GM19043 (cell line): ENCODE measurements at regions not wholly inside any gene's neighbourhood (a gene's known extent, or its start where the extent isn't known, plus 50 kb on each side); places are given as distances from the start of the nearest gene placed in this dataset.
"Not testable (repeated sequence)": the region's sequence is repeated elsewhere in the genome, so short reads cannot be mapped to it uniquely, and the experiment has no call there.

ENCODE experiments used
- ATAC-seq: cut with Tn5 transposase; IDR thresholded peaks from one replicate; pipeline ENCODE4 v1.9.1; 2021; ENCODE audit warnings: low read depth; ENCODE audit not compliant: unreplicated experiment

GRCh38 chr22:22345781-22346180 lies 101.2 kb downstream of the VPREB1 start:
- no peak for ATAC-seq

GRCh38 chr22:22346401-22347107 lies 102.0 kb downstream of the VPREB1 start:
- no peak for ATAC-seq

- no peak for ATAC-seq
These were observed 103.7 kb downstream of the VPREB1 start for GRCh38 chr22:22348127-22348814.

- no peak for ATAC-seq
These were observed 104.3 kb downstream of the VPREB1 start for GRCh38 chr22:22348815-22349454.

GRCh38 chr22:22349455-22349836 lies 104.9 kb downstream of the VPREB1 start:
- no peak for ATAC-seq

GRCh38 chr22:22351366-22351765 lies 106.8 kb downstream of the VPREB1 start:
- ATAC-seq: no peak

GRCh38 chr22:22352371-22352999 lies 107.9 kb downstream of the VPREB1 start:
- no peak for ATAC-seq

GRCh38 chr22:22355096-22355834 lies 110.7 kb downstream of the VPREB1 start:
- no peak for ATAC-seq

GRCh38 chr22:22357024-22357883 lies 112.7 kb downstream of the VPREB1 start:
- peak; percentile 59 for ATAC-seq

- ATAC-seq: no peak
These were observed 113.6 kb downstream of the VPREB1 start for GRCh38 chr22:22358152-22358551.

GRCh38 chr22:22358686-22359085 lies 114.1 kb downstream of the VPREB1 start:
- no peak for ATAC-seq

GRCh38 chr22:22359465-22359864 lies 114.9 kb downstream of the VPREB1 start:
- no peak for ATAC-seq

GRCh38 chr22:22360014-22360413 lies 115.4 kb downstream of the VPREB1 start:
- ATAC-seq: no peak

GRCh38 chr22:22362311-22362710 lies 117.7 kb downstream of the VPREB1 start:
- no peak for ATAC-seq

- ATAC-seq: no peak
These were observed 118.3 kb downstream of the VPREB1 start for GRCh38 chr22:22362936-22363335.

GRCh38 chr22:22364207-22364606 lies 119.6 kb downstream of the VPREB1 start:
- ATAC-seq: no peak

- ATAC-seq: no peak
These were observed 122.0 kb downstream of the VPREB1 start for GRCh38 chr22:22366537-22366936.

- ATAC-seq: no peak
These were observed 123.9 kb downstream of the VPREB1 start for GRCh38 chr22:22368516-22368915.

- ATAC-seq: not testable (repeated sequence)
These were observed 124.8 kb downstream of the VPREB1 start for GRCh38 chr22:22369219-22369963.
